ENCODE measurements at regions not wholly inside any gene's neighbourhood (a gene's known extent, or its start where the extent isn't known, plus 50 kb on each side); places are given as distances from the start of the nearest gene placed in this dataset.

GRCh38 chr2:2633017-2633416 is 301.9 kb upstream of the MYT1L start (continued):
- TF ChIP-seq ZNF274 (IDR thresholded peaks at IDR 0.05; ENCODE audit: borderline replicate concordance, extremely low read depth, low read length), result no peak
- no peak for TF ChIP-seq YY1 (IDR thresholded peaks at IDR 0.05; ENCODE audit: low read depth, low read length)
- no peak for TF ChIP-seq MAFK (IDR thresholded peaks at IDR 0.05; ENCODE audit: low read depth, low read length)
- TF ChIP-seq SUZ12 (IDR thresholded peaks at IDR 0.05; ENCODE audit: low read length), result no peak

Data from H1 (cell line).